PC-9 (cell line): ENCODE measurements at regions not wholly inside any gene's neighbourhood (a gene's known extent, or its start where the extent isn't known, plus 50 kb on each side); places are given as distances from the start of the nearest gene placed in this dataset.

Experiments
- BruUV-seq: library from RNA; stranded (reverse); fragments of 400-500 nt; replicated peaks from 2 replicates; lab custom pipeline; 2021; lab: Mats Ljungman, UMichigan
- CTCF ChIA-PET: fragments of 300-600 bp; sonication (Branson Sonifier 250); formaldehyde crosslinking; loops from one replicate; lab custom pipeline; 2022; ENCODE audit warnings: antibody characterized with exemption; lab: Charles Lee
- POLR2A ChIA-PET: fragments of 300-600 bp; sonication (Branson Sonifier 250); formaldehyde crosslinking; loops from one replicate; lab custom pipeline; 2022; ENCODE audit warnings: antibody characterized with exemption; ENCODE audit not compliant: unreplicated experiment; lab: Charles Lee
- DNase-seq, 2 experiments: peaks; one replicate each; pipeline versions ENCODE4 v3.0.0 to v3.0.0-alpha.2; 2015 to 2022; ENCODE audit warnings: mixed read lengths in 1 of 2
- H2AFZ ChIP-seq: fragments of 200-600 bp; sonication (generic); 2 replicates; pipeline ENCODE4 v1.8.1; 2017; ENCODE audit warnings: antibody characterized with exemption
- H3F3A ChIP-seq: fragments of 200-600 bp; sonication (generic); 2 replicates; pipeline ENCODE4 v1.8.1; 2017; ENCODE audit warnings: antibody characterized with exemption, mild to moderate bottlenecking, low read depth; ENCODE audit not compliant: insufficient read depth
- H3K27ac ChIP-seq: fragments of 200-600 bp; sonication (generic); 2 replicates; pipeline ENCODE4 v1.6.1; 2016; ENCODE audit warnings: mixed run types
- H3K27me3 ChIP-seq: fragments of 200-600 bp; sonication (generic); 2 replicates; pipeline ENCODE4 v1.6.1; 2016; ENCODE audit warnings: low read depth, mixed run types; ENCODE audit not compliant: insufficient read depth
- H3K36me3 ChIP-seq: fragments of 200-600 bp; sonication (generic); 2 replicates; pipeline ENCODE4 v1.6.1; 2016; ENCODE audit warnings: low read depth, mixed run types
- H3K4me1 ChIP-seq: fragments of 200-600 bp; sonication (generic); replicated peaks from 2 replicates; pipeline ENCODE4 v1.6.1; 2016; ENCODE audit warnings: mixed run types; ENCODE audit not compliant: insufficient read depth
- H3K4me2 ChIP-seq: fragments of 200-600 bp; sonication (generic); 2 replicates; pipeline ENCODE4 v1.6.1; 2017; ENCODE audit warnings: mixed run types
- H3K4me3 ChIP-seq: fragments of 200-600 bp; sonication (generic); 2 replicates; pipeline ENCODE4 v1.6.1; 2016; ENCODE audit warnings: mixed run types
- H3K79me2 ChIP-seq: fragments of 200-600 bp; sonication (generic); 2 replicates; pipeline ENCODE4 v1.6.1; 2017; ENCODE audit warnings: low read depth, mixed run types
- H3K9me2 ChIP-seq: fragments of 200-600 bp; sonication (generic); 2 replicates; pipeline ENCODE4 v1.8.1; 2017; ENCODE audit warnings: mild to moderate bottlenecking; ENCODE audit not compliant: insufficient read depth
- H3K9me3 ChIP-seq: fragments of 200-600 bp; sonication (generic); 2 replicates; pipeline ENCODE4 v1.8.1; 2016; ENCODE audit warnings: low read depth; ENCODE audit not compliant: insufficient read depth
- H4K20me1 ChIP-seq: fragments of 200-600 bp; sonication (generic); 2 replicates; pipeline ENCODE4 v1.8.1; 2017; ENCODE audit not compliant: insufficient read depth
- EZH2 ChIP-seq: fragments of 200-600 bp; sonication (generic); IDR thresholded peaks from 2 replicates; pipeline ENCODE4 v1.8.0; 2017; ENCODE audit warnings: antibody characterized with exemption, low read depth
- intact Hi-C: fragments of 100-400 bp; cut with micrococcal nuclease; formaldehyde crosslinking; loops from one replicate; pipeline ENCODE4 v1.10.0; 2022; ENCODE audit not compliant: unreplicated experiment
- TF ChIP-seq, protein P1 (sequence below): fragments of 200-600 bp; sonication (generic); conservative IDR thresholded peaks from 2 replicates; pipeline ENCODE4 v1.6.1; 2017; ENCODE audit warnings: mixed run types, antibody characterized with exemption, mild to moderate bottlenecking, moderate library complexity

DNA sequence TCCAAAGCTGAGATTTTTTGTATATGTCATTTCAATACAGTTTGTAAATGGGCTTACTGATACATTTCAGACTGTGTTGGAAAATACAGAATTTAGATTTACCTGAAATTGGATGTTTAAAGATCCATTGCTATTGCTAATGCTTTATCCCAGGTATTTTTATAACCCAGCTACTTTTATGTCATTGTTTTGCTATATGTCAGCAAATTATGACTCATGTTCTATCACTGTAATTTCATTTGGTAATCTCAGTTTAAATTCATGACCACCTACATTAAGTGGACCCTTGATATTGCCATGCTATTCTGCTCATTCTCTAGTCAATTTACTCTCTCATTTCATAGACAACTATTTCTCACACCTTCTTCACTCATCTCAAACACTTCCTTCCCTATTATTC lies 281.2 kb downstream of the IPO8 start:
- ChIA-PET POLR2A (no interaction called here), CTCF (no interaction called here)
- no peaks in the 10 kb centered on the region for H3K9me3 ChIP-seq
- no peaks in the 10 kb centered on the region for H3K79me2 ChIP-seq
- peaks cover 5% of the 10 kb centered on the region; the same call in 1 of the 2 replicates for H3K4me1 ChIP-seq
- no peak overlapping the region for H3K27ac ChIP-seq
- no peak overlapping the region for H3K4me2 ChIP-seq
- H3K36me3 ChIP-seq: no peaks in the 10 kb centered on the region
- BruUV-seq: no TSS peak
- no peak for DNase-seq
- no peak for TF ChIP-seq EZH2
- TF ChIP-seq, protein P1, sequence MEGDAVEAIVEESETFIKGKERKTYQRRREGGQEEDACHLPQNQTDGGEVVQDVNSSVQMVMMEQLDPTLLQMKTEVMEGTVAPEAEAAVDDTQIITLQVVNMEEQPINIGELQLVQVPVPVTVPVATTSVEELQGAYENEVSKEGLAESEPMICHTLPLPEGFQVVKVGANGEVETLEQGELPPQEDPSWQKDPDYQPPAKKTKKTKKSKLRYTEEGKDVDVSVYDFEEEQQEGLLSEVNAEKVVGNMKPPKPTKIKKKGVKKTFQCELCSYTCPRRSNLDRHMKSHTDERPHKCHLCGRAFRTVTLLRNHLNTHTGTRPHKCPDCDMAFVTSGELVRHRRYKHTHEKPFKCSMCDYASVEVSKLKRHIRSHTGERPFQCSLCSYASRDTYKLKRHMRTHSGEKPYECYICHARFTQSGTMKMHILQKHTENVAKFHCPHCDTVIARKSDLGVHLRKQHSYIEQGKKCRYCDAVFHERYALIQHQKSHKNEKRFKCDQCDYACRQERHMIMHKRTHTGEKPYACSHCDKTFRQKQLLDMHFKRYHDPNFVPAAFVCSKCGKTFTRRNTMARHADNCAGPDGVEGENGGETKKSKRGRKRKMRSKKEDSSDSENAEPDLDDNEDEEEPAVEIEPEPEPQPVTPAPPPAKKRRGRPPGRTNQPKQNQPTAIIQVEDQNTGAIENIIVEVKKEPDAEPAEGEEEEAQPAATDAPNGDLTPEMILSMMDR: no peak
- H3K9me2 ChIP-seq: no peaks in the 10 kb centered on the region
- H2AFZ ChIP-seq: no peak overlapping the region
- intact Hi-C loops: no loop called here
- no peaks in the 10 kb centered on the region for H4K20me1 ChIP-seq
- H3K27me3 ChIP-seq: no peaks in the 10 kb centered on the region
- H3F3A ChIP-seq: 0 out of 2 replicates have a peak, but pooled peaks cover 7% of the 10 kb centered on the region
- no peak overlapping the region for H3K4me3 ChIP-seq

DNA sequence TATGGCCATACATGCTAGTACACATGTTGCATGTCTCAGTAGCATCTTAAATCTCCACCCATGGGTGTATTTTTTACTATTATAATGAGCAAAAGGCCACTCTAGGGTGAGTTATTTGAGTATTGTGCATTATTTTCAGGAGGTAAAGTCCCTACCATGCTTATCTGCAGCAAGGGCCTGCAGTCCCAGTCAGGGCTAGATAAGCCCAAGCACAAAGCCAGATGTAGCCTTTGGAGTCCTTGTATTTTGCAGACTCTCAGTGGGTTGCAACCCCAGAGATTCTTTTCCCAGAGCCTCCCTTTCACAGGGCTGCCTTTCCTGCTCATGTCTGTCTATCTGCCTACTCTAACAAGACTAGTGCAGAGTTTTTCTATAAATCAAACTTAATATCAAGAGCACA lies 295.3 kb downstream of the IPO8 start:
- no peaks in the 10 kb centered on the region for H3K36me3 ChIP-seq

DNA sequence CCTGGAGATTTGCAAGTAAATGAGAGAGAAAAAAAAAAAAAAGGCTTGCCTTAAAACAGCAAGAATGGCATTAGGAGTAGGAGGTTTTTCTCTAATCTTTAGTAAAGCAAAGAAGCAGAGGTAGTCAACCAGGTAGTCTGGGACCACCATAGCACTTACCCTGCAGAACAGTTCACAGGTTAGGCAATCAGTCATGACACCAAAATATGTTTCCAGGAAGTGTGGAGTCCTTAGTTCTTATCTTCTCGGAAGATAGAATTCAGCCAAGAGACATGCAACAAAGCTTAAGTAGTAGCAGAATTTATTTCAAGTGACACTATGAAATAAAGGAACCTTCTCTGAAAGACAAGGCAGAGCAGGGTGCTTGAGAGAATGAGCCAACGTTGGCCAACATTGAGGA lies 295.8 kb downstream of the IPO8 start:
- H2AFZ ChIP-seq: no peak overlapping the region
- no peaks in the 10 kb centered on the region for H3K79me2 ChIP-seq
- no peaks in the 10 kb centered on the region for H3K27me3 ChIP-seq
- H3K4me2 ChIP-seq: no peak overlapping the region
- DNase-seq: no peak
- POLR2A ChIA-PET: no interaction called here
- H3K4me1 ChIP-seq: no peaks in the 10 kb centered on the region
- no peak overlapping the region for H3K27ac ChIP-seq
- H3K36me3 ChIP-seq: no peaks in the 10 kb centered on the region
- CTCF ChIA-PET: no interaction called here
- H3F3A ChIP-seq: no peaks in the 10 kb centered on the region
- TF ChIP-seq EZH2: no peak
- H3K9me2 ChIP-seq: no peaks in the 10 kb centered on the region
- H4K20me1 ChIP-seq: no peaks in the 10 kb centered on the region
- no peak overlapping the region for H3K4me3 ChIP-seq
- intact Hi-C loops: no loop called here
- BruUV-seq: no TSS peak
- peaks cover 7% of the 10 kb centered on the region; the same call in 1 of the 2 replicates for H3K9me3 ChIP-seq

More for the DNA sequence above, 295.3 kb downstream of the IPO8 start:
- intact Hi-C loops: no loop called here
- Histone ChIP-seq H3K4me1 (no peaks in the 10 kb centered on the region), H3K9me2 (no peaks in the 10 kb centered on the region), H3F3A (no peaks in the 10 kb centered on the region), H2AFZ (no peak overlapping the region), H3K79me2 (no peaks in the 10 kb centered on the region), H3K9me3 (peaks cover 7% of the 10 kb centered on the region; the same call in 1 of the 2 replicates), H3K4me2 (no peak overlapping the region), H4K20me1 (no peaks in the 10 kb centered on the region), H3K27me3 (no peaks in the 10 kb centered on the region), H3K27ac (no peak overlapping the region), H3K4me3 (no peak overlapping the region)
- POLR2A ChIA-PET: no interaction called here
- TF ChIP-seq, protein P1: no peak
- TF ChIP-seq EZH2: no peak
- no peak for DNase-seq
- CTCF ChIA-PET: no interaction called here
- no TSS peak for BruUV-seq

DNA sequence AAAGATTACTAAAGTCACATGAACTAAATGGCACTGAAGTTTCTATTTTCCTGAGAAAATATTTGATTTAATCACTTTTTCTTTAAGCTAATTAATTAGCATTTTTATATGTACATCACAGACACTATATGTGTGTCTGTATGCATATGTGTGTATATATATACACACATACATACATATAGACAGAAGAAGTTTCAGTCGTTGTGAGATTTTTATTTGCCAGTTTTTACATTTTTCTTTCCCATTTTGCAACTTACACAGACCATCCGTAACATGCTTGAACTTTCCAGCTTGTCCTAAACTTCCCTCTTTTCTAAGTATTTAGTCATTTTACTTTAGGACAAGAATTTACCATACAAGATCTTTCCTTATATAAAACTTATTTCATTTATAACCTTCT lies 299.1 kb downstream of the IPO8 start:
- Histone ChIP-seq H3K4me3 (no peak overlapping the region), H3K4me2 (no peak overlapping the region), H3K36me3 (no peaks in the 10 kb centered on the region), H3K4me1 (no peaks in the 10 kb centered on the region), H2AFZ (no peak overlapping the region), H3K9me3 (peaks cover 13% of the 10 kb centered on the region), H3K27ac (no peak overlapping the region), H3K79me2 (no peaks in the 10 kb centered on the region), H3K9me2 (no peaks in the 10 kb centered on the region), H4K20me1 (no peaks in the 10 kb centered on the region), H3K27me3 (no peaks in the 10 kb centered on the region), H3F3A (no peaks in the 10 kb centered on the region)
- intact Hi-C loops: no loop called here
- no TSS peak for BruUV-seq
- CTCF ChIA-PET: no interaction called here
- TF ChIP-seq EZH2: no peak
- TF ChIP-seq, protein P1: no peak
- POLR2A ChIA-PET: no interaction called here
- no peak for DNase-seq
